Spleen (tissue), 11 donors: ENCODE measurements at regions not wholly inside any gene's neighbourhood (a gene's known extent, or its start where the extent isn't known, plus 50 kb on each side); places are given as distances from the start of the nearest gene placed in this dataset.

Experiments used
- DNase-seq: peaks from one replicate; pipeline ENCODE4 v3.0.0-alpha.2; 2020
- H3K27ac ChIP-seq, 8 donors: fragments of 200-600 bp; sonication (generic) in 7 of 8; 1 replicate in 4 of 8; 2 replicates in 4 of 8; pipeline versions ENCODE4 v1.5.0 to v1.8.0; 2016 to 2021; ENCODE audit warnings: inconsistent platforms in 4 of 8, mild to moderate bottlenecking in 4 of 8, moderate library complexity in 1 of 8
- H3K27me3 ChIP-seq, 7 donors: fragments of 200-600 bp; sonication (generic) in 6 of 7; replicated peaks in 1 of 7; 1 replicate in 4 of 7; 2 replicates in 3 of 7; pipeline versions ENCODE4 v1.5.0 to v1.8.0; 2016 to 2021; ENCODE audit warnings: inconsistent platforms in 3 of 7, mild to moderate bottlenecking in 1 of 7
- H3K36me3 ChIP-seq, 6 donors: fragments of 200-600 bp; sonication (generic) in 5 of 6; 1 replicate in 4 of 6; 2 replicates in 2 of 6; pipeline versions ENCODE4 v1.5.0 to v1.8.0; 2016 to 2021; ENCODE audit warnings: inconsistent platforms in 2 of 6
- H3K4me1 ChIP-seq, 6 donors: fragments of 200-600 bp; sonication (generic) in 5 of 6; 1 replicate in 3 of 6; 2 replicates in 3 of 6; pipeline versions ENCODE4 v1.5.0 to v1.8.0; 2016 to 2021; ENCODE audit warnings: inconsistent platforms in 3 of 6
- H3K4me3 ChIP-seq, 8 donors: fragments of 200-600 bp; sonication (generic) in 7 of 8; 1 replicate in 4 of 8; 2 replicates in 4 of 8; pipeline versions ENCODE4 v1.5.0 to v1.8.0; 2016 to 2021; ENCODE audit warnings: inconsistent platforms in 4 of 8, mild to moderate bottlenecking in 4 of 8, moderate library complexity in 2 of 8
- H3K9me3 ChIP-seq, 8 donors: fragments of 200-600 bp; sonication (generic) in 7 of 8; 1 replicate in 4 of 8; 2 replicates in 4 of 8; pipeline versions ENCODE4 v1.5.0 to v1.8.0; 2016 to 2021; ENCODE audit warnings: inconsistent platforms in 4 of 8
- CTCF ChIP-seq, 11 experiments: fragments of 200-600 bp in 7 of 11; fragments of 450-650 bp in 4 of 11; sonication (generic) in 4 of 11; IDR thresholded peaks in 8 of 11; conservative IDR thresholded peaks in 3 of 11; 1 replicate in 7 of 11; 2 replicates in 4 of 11; pipeline versions ENCODE4 v1.4.0 to v1.8.0; 2016 to 2021; ENCODE audit warnings: antibody characterized with exemption in 11 of 11, inconsistent platforms in 4 of 11, mild to moderate bottlenecking in 1 of 11
- POLR2A ChIP-seq, 3 donors: fragments of 450-650 bp; IDR thresholded peaks; one replicate each; pipeline ENCODE4 v1.5.1; 2017; ENCODE audit warnings: antibody characterized with exemption in 3 of 3, mild to moderate bottlenecking in 1 of 3
- POLR2AphosphoS5 ChIP-seq, 3 donors: sonication (generic); formaldehyde crosslinking; IDR thresholded peaks; one replicate each; pipeline ENCODE4 v1.5.1; 2017; ENCODE audit warnings: antibody characterized with exemption in 3 of 3
- WGBS, 5 donors: extraction: QIAGEN DNeasy Blood & Tissue Kit in 3 of 5; methylation state at CpG; one replicate each; pipeline versions ENCODE4 v1.1.5 to v1.1.7; 2013 to 2018; 5-methylcytosine and 5-hydroxymethylcytosine counted together
- intact Hi-C: fragments of 100-400 bp; cut with DNase I; formaldehyde crosslinking; loops from one replicate; pipeline ENCODE4 v1.15.0; 2023; ENCODE audit warnings: low total_unique reads
- donor health status: healthy with polysubstance abuse.
- donor health status: DM: no; HTN: no; CAD: no; lungs with moderate emphysema.
- donor health status: DM: no; HTN: no; CAD: no.
- donor health status: Bipolar disorder and iron deficiency.
- donor health status: healthy.
- donor health status: DM: no; HTN: no; CAD: no.
- donor health status: DM: yes; HTN: yes; CAD: no.

DNA sequence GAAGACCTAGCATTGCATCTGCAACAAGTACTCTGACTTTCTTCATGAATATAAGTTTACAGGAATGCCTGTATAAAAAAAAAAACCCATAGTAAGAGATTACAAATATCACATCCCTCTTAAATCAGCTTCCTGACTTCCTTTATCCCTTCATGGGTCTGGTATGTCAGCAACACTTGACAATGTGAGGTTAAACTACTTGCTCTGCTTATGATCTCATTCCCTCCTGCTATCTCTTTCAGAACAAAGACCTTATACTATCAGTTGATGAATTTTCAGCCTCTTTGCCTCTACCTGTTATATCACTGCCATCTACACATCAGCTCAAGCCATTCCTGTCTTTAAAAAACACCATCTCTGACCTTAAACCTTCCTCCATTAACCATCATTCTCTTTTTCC is 130.9 kb upstream of the SAMSN1 start:
- TF ChIP-seq POLR2A (IDR thresholded peaks at IDR 0.05) (no peak), POLR2AphosphoS5 (IDR thresholded peaks at IDR 0.05) (no peak), CTCF (IDR thresholded peaks at IDR 0.05 in 8 of 11, conservative IDR thresholded peaks at IDR 0.05 in 3 of 11) (no peak)

DNA sequence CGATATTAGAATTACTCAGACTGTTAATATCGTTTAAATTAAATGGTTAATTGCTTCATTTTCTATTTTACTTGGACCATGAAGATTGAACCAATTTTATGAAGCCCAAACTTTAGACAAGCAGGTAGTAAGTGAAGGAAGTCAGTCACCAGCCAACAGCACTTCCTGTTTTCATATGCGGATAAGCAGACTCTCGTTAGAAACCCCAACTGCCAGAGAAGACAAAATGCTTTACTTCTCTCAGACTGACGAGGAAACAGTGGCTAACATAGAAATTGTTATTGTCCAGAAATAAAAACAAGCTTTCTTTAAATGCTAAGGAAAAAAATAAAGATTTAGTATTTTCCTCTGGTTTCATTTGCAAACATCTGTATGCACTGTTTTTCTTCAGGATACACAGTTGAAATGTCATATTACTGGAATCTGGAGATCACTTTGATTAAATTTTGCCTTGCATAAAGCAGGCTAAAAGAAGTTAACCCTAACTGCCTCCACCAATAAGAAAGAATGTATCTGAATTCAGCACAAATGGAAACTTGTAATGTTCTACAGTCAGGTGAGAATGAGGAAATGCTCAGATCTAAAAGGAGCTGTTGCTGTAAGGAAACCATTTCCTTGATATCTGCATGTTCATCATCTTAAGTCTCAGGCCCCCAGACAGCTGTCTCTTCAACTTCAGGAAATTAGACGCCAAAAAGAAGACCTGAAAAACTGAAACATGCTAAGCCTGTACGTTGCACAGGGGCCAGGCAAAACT is 129.8 kb upstream of the SAMSN1 start:
- Histone ChIP-seq H3K27ac (peak overlapping the region; percentile 81 to 88 (median 84)), H3K4me1 (peaks cover 12 to 40% (median 27%) of the 10 kb centered on the region in 6 donors), H3K27me3 (no peaks in the 10 kb centered on the region), H3K9me3 (no peaks in the 10 kb centered on the region), H3K4me3 (peak overlapping the region in 2 of 8 donors; percentile 2 to 32), H3K36me3 (no peaks in the 10 kb centered on the region)
- TF ChIP-seq CTCF (IDR thresholded peaks at IDR 0.05 in 8 of 11, conservative IDR thresholded peaks at IDR 0.05 in 3 of 11) (no peak), POLR2AphosphoS5 (IDR thresholded peaks at IDR 0.05) (no peak), POLR2A (IDR thresholded peaks at IDR 0.05) (no peak)
- no peak for DNase-seq
- intact Hi-C loops = no loop called here
- WGBS, 5 donors = 26 to 32% (median 30%) methylated on average over 7 of the region's 7 CpGs

More for the DNA sequence above, 130.9 kb upstream of the SAMSN1 start:
- peaks cover 12 to 40% (median 27%) of the 10 kb centered on the region in 6 donors for H3K4me1 ChIP-seq
- H3K27ac ChIP-seq = peak overlapping the region in 7 of 8 donors; percentile 81 to 88 (median 86)
- H3K27me3 ChIP-seq = no peaks in the 10 kb centered on the region
- H3K9me3 ChIP-seq = no peaks in the 10 kb centered on the region
- no peaks in the 10 kb centered on the region for H3K36me3 ChIP-seq
- no peak for DNase-seq
- intact Hi-C loops = no loop called here
- H3K4me3 ChIP-seq = no peak overlapping the region

- Histone ChIP-seq H3K36me3 (no peaks in the 10 kb centered on the region), H3K4me3 (no peak overlapping the region), H3K9me3 (peaks cover 0 to 3% (median 0%) of the 10 kb centered on the region in 8 donors), H3K4me1 (peaks cover 12 to 40% (median 26%) of the 10 kb centered on the region in 6 donors), H3K27me3 (no peaks in the 10 kb centered on the region), H3K27ac (no peak overlapping the region)
- 54 to 68% (median 58%) methylated on average over 3 of the region's 3 CpGs for WGBS, 5 donors
- intact Hi-C loops = no loop called here
- no peak for TF ChIP-seq CTCF (IDR thresholded peaks at IDR 0.05 in 8 of 11, conservative IDR thresholded peaks at IDR 0.05 in 3 of 11)
- no peak for TF ChIP-seq POLR2A (IDR thresholded peaks at IDR 0.05)
- TF ChIP-seq POLR2AphosphoS5 (IDR thresholded peaks at IDR 0.05) = no peak
- no peak for DNase-seq
Measured at GRCh38 chr21:14673649-14674048, 127.5 kb upstream of the SAMSN1 start.

- Histone ChIP-seq H3K27ac (no peak overlapping the region), H3K4me1 (peaks cover 12 to 32% (median 24%) of the 10 kb centered on the region in 6 donors), H3K9me3 (peaks cover 0 to 3% (median 0%) of the 10 kb centered on the region in 8 donors), H3K27me3 (no peaks in the 10 kb centered on the region), H3K36me3 (no peaks in the 10 kb centered on the region), H3K4me3 (no peak overlapping the region)
- WGBS, 5 donors = 30 to 42% (median 37%) methylated on average over 1 of the region's 1 CpG
- TF ChIP-seq POLR2AphosphoS5 (IDR thresholded peaks at IDR 0.05) = no peak
- DNase-seq = no peak
- intact Hi-C loops = no loop called here
Measured at GRCh38 chr21:14672466-14672865, 126.4 kb upstream of the SAMSN1 start.
